ENCODE measurements at regions not wholly inside any gene's neighbourhood (a gene's known extent, or its start where the extent isn't known, plus 50 kb on each side); places are given as distances from the start of the nearest gene placed in this dataset.
"Not testable (repeated sequence)": the region's sequence is repeated elsewhere in the genome, so short reads cannot be mapped to it uniquely, and the experiment has no call there.

GRCh38 chr10:30763918-30764317, 134.4 kb upstream of the LYZL2 start:
- DNase-seq (ENCODE audit: low spot score): no peak

GRCh38 chr10:30762620-30763019, 133.1 kb upstream of the LYZL2 start:
- DNase-seq (ENCODE audit: low spot score): no peak

GRCh38 chr10:30759423-30759822, 129.9 kb upstream of the LYZL2 start:
- no peak for DNase-seq (ENCODE audit: low spot score)

GRCh38 chr10:30758338-30758737, 128.8 kb upstream of the LYZL2 start:
- no peak for DNase-seq (ENCODE audit: low spot score)

GRCh38 chr10:30756896-30757295, 127.3 kb upstream of the LYZL2 start:
- DNase-seq (ENCODE audit: low spot score): no peak

GRCh38 chr10:30756151-30756550, 126.6 kb upstream of the LYZL2 start:
- no peak for DNase-seq (ENCODE audit: low spot score)

GRCh38 chr10:30755441-30755953, 125.9 kb upstream of the LYZL2 start:
- DNase-seq (ENCODE audit: low spot score): no peak

- DNase-seq (ENCODE audit: low spot score): no peak
Observed at GRCh38 chr10:30752481-30752881, 122.9 kb upstream of the LYZL2 start.

GRCh38 chr10:30751678-30752331, 122.3 kb upstream of the LYZL2 start:
- peak; percentile 71 for DNase-seq (ENCODE audit: low spot score)

- no peak for DNase-seq (ENCODE audit: low spot score)
Observed at GRCh38 chr10:30750971-30751677, 121.6 kb upstream of the LYZL2 start.

- DNase-seq (ENCODE audit: low spot score): no peak
Observed at GRCh38 chr10:30749385-30749784, 119.8 kb upstream of the LYZL2 start.

GRCh38 chr10:30748152-30748973, 118.8 kb upstream of the LYZL2 start:
- no peak for DNase-seq (ENCODE audit: low spot score)

- DNase-seq (ENCODE audit: low spot score): no peak
Observed at GRCh38 chr10:30747633-30748032, 118.1 kb upstream of the LYZL2 start.

GRCh38 chr10:30745953-30746352, 116.4 kb upstream of the LYZL2 start:
- DNase-seq (ENCODE audit: low spot score): no peak

GRCh38 chr10:30744106-30744505, 114.6 kb upstream of the LYZL2 start:
- no peak for DNase-seq (ENCODE audit: low spot score)

- DNase-seq (ENCODE audit: low spot score): no peak
Observed at GRCh38 chr10:30743586-30743985, 114.0 kb upstream of the LYZL2 start.

- DNase-seq (ENCODE audit: low spot score): no peak
Observed at GRCh38 chr10:30742471-30742870, 112.9 kb upstream of the LYZL2 start.

GRCh38 chr10:30740774-30741173, 111.2 kb upstream of the LYZL2 start:
- not testable (repeated sequence) for DNase-seq (ENCODE audit: low spot score)

GRCh38 chr10:30738416-30738815, 108.9 kb upstream of the LYZL2 start:
- no peak for DNase-seq (ENCODE audit: low spot score)

- no peak for DNase-seq (ENCODE audit: low spot score)
Observed at GRCh38 chr10:30737931-30738391, 108.4 kb upstream of the LYZL2 start.

GRCh38 chr10:30736685-30737232, 107.2 kb upstream of the LYZL2 start:
- DNase-seq (ENCODE audit: low spot score): no peak

- no peak for DNase-seq (ENCODE audit: low spot score)
Observed at GRCh38 chr10:30734901-30735300, 105.3 kb upstream of the LYZL2 start.
